ENCODE measurements at regions not wholly inside any gene's neighbourhood (a gene's known extent, or its start where the extent isn't known, plus 50 kb on each side); places are given as distances from the start of the nearest gene placed in this dataset.

DNA sequence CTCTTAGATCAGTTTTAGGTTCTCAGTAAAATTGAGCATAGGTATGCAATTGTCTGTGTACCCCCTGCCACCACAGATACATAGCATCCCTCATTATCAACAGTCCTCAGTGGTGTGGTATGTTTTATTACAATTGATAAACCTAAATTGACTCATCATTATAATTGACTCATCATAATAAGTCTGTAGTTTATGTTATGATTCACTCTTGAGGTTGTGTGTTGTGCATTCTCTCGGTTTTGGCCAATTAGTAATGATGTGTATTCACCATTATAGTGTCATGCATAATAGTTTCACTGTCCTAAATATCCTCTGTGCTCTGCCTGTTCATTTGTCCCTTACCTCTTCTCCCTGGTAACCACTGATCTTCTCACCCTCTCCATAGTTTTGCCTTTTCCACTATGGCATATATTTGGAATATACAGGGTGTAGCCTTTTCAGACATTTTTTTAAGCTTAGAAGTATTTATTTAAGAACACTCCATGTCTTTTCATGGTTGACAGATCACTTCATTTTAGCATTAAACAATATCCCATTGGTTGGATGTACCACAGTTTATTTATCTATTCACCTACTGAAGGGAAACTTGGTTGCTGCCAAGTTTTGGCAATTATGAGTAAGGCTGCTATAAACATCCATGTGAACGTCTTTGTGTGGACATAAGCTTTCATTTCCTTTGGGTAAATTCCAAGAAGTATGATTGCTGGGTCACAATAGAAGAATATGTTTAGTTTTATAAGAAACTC, 1620.6 kb upstream of the MIR17HG start:
- peak; percentile 58 for DNase-seq (ENCODE audit: low spot score)

DNA sequence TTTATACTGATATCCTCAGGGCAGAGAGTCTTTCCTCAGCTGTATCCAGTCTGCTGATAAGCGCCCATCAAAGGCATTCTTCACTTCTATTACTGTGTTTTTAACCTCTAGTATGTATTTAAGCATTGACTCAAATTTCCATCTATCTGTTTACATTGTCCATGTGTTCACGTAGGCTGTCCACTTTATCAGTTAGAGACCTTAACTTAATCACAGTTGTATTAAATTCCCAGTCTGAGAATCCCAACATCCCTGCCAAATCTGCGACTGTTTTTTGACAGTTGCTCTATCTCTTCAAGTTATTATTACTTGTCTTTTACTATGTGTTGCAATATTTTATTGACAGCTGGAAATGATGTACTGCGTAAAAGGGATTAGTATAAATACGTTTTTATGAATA, 1613.7 kb upstream of the MIR17HG start:
- no peak for DNase-seq (ENCODE audit: low spot score)

DNA sequence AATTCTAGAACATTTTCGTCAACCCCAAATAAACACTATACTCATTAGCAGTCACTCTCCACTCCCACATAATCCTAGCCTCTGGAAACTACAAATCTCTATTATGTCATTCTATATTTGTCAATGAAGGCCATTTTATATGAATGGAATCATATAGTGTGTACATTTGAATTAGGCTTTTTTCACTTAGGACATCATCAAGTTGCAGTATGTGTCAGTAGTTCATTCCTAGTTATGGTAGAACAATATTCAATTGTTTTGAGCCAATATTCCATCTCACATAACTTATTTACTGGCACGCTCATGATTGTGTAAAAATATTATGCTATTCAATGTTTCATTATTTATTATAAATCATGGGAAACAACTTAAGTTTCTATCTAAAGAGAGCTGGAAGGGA, 1610.4 kb upstream of the MIR17HG start:
- DNase-seq (ENCODE audit: low spot score) = no peak

DNA sequence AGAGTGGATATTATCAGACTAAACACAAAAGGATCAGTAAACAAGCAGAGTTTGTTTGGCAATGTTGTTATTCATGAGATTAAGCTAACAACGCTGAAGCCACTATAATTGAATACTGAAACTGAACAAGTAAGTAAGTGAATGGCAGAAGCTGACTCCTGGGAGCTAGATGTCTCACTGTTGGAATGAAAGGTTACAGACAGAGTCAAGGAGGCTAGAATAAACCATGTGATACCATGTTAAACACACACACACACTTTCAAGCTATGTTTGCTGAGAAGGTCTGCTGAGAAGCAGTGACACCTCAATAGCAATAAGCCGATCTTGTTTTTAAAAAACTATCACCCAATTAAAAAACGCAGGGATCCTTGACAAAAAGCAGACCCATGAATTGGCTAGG, 1609.4 kb upstream of the MIR17HG start:
- DNase-seq (ENCODE audit: low spot score) = no peak

DNA sequence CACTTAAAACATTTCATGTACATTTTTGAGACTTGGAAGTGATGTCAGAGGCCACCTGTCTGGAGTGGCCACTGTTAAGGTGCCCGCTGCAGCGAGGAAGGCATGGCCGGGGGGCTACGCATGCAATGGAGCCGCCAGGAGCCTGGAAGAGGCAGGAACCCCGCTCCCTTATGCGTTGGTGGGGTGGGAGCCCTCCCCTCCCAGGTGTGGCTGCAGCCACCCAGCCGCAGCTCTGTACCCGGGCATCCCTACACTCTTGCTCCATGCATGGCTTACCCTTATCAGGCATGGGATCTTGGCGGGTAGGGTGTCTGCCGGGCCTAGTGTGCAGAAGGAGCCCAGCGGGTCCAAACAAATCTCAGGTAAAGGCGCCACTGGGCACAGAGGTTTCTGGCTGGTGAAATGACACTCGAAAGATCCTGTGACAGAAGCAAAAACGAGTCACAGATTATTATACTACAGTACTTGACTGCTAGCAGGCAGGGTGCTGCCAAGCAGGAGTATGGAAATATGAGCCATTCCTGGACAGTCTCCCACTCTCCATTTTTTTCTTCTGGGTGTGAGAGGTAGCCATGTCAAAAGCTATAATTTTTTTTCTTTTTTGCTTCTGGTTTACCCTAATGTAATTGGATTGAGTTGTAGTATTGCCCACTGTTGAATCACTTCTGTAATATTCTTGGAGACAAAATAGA, 1606.3 kb upstream of the MIR17HG start:
- DNase-seq (ENCODE audit: low spot score) = no peak

DNA sequence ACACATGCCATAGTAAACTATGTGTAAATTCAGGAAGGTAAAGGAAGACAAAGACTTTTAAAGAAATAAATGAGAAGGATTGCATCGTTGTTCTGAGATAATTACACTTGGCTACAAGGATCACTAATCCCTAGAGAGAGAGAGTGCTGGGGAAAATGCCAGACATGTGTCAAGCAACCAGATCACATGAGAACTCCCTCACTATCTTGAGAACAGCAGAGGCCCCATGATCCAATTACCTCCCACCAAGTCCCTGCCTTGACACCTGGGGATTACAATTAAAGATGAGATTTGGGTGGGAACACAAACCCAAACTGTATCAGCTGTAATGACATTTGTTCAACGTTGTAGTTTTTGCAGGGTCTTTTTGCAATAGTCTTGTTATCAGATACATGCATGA, 1600.9 kb upstream of the MIR17HG start:
- DNase-seq (ENCODE audit: low spot score) = no peak

DNA sequence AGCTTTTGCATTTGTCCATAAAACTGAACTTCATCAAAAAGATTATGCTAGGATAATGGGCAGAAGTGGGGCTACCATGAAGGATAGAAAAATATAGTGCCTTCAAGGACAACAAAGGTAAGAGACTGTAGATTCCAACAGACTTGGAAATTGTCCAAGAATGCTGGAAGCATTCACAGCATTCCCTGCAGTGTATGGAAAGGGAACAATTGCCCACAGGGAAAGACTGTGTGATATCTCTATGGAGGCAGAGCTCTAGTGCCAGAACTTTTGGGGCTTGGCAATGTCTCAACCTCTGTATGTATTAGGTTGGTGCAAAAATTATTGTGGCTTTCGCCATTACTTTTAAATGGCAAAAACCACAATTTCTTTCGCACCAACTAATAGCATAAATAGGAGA, 1598.8 kb upstream of the MIR17HG start:
- DNase-seq (ENCODE audit: low spot score) = no peak

DNA sequence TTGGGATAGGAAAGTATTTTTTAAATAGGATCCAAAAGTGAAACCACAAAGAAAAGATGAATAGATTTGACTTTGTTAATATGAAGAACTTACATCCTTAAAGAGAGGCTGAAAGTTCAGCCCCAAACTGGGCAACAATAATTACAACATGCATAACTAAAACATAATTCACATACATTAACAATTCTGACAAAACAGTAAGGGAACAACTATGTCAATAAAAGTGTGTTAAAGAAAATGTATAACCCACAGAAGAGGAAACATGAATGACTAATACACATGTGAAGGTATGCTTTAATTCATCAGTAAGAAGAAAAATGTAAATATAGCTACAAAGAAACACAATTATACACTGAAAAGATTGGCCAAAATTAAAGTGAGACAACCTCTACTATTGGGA, 1597.6 kb upstream of the MIR17HG start:
- no peak for DNase-seq (ENCODE audit: low spot score)

DNA sequence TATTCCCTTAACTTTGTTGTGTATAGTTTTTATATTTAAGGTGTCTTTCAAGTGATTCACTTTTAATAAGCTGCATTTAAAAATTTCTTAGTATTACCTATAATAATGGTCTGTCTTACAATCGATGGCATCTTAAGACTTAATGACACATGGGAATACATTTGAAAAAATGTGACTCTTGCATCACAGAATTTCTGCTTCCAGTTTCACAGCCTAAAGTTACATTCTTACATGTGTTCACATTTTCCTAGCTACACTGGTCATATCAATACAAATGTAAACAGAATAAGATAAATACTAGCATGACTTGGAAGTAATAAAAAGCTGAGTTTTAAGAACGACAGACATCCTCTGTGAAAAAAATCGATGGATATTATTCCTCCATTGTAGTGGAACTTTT, 1597.1 kb upstream of the MIR17HG start:
- DNase-seq (ENCODE audit: low spot score) = no peak

DNA sequence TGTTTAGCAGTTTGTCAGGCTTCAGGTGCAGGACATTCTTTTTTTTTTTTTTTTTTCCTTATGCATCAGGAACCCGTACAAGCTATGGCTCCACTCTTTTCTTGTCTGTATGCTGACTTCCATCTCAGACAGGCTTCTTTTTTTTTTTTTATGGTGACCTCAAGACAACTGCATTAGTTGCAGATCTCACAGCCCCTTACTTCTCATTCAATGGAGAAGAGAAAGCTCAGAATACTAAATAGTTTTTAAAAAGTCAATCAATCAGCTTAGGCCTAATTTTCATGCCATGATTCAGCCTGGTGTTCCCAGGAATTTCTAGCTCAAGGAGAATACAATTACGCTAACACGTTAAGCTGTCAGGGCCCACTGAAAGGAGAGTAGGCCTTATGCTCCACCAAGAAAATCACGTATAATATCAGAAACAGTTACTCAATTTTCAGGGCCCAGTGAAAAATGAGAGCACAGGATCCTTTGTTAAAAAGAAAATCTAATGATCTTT, 1596.0 kb upstream of the MIR17HG start:
- DNase-seq (ENCODE audit: low spot score) = no peak

DNA sequence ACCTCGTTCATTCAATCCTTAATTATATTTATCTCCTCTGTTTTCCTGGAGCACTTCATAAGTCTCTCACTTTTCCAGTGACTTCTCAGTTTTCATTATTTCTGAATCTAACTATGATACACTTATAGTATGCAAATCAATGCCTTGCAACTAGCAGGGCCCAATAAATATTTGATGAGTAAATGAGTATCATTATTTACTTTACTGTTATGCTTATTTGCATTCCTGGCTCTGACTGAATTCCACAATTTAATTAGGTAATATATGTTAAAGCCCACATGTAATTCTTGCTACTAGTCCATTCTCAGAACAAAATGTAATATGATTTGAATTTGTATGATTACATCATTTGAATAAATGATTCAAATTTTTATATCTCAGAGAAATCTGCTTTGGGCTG, 1595.1 kb upstream of the MIR17HG start:
- DNase-seq (ENCODE audit: low spot score) = no peak

DNA sequence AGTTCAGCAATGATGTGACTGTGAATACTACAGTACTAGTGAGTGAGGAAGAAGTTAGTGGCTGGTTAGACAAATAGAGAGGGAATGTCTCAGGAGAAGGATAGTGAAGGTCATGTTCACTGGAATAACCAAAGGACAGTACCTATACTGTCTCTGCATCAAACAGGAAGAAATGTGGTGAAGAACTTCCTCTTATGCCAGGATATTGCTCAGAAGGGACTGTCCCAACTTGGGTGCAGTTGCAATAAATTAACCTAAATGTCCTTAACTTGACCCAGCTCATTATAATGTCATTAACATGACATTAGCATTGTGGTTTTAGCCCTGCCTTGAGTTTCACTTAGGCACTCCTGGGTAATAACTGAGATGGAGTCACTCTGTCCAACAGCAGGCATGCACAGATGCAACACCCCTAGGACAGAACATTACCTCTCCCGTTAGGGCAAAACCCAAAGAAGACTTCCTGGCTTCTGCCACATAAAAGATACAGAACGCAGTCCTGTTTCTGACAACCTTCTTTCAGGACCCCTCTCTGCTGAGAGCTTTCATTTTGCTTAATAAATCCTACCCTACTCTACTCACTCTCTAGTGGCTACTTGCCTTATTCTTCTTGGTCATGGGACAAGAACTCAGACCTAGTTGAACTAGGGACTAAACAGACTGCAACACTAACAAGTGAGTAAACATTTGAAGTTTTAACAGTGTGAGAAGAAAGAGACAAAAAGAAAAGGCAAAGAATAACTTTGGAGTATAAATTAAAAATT, 1591.6 kb upstream of the MIR17HG start:
- no peak for DNase-seq (ENCODE audit: low spot score)

DNA sequence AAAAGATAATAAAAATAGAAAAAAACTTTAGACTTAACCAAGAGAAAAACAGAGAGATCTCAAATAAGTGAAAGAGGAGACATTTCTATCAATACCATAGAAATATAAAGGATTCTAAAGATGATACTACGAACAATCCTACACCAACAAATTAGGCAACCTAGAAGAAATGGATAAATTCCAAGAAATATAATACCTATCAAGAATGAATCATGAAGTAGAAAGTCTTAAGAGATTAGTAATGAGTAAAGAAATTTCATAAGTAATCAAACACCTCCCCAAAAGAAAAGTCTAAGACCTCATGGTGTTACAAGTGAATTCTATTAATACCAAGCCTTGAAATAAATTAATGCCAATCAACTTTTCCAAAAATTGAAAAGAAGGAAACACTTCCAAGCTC, 1584.5 kb upstream of the MIR17HG start:
- no peak for DNase-seq (ENCODE audit: low spot score)

DNA sequence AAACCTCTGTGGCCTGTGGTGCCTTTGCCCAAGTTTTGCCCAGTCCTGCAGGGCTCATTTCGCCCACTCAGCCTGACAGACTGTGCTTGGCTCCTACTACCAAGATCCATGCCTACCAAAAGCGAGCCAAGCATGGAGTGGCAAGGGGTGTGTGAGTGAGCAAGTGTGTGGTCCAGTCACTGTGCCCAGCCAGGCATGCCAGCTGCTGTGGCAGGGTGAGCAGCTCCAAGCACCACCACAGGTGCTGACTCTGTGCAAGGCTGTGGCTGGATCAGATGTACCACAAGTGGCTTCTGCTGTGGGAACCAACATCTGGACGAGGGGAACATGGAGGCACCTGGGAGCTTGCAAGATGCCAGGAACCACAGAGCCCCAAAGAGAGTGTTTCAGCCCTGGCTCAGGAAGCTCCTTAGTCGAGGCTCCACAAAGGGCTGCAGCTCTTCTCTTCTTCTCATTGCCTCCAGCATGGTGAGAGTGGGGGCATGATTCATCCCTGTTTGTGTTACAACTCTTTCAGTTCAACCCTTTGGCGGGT, 1564.2 kb upstream of the MIR17HG start:
- no peak for DNase-seq (ENCODE audit: low spot score)

DNA sequence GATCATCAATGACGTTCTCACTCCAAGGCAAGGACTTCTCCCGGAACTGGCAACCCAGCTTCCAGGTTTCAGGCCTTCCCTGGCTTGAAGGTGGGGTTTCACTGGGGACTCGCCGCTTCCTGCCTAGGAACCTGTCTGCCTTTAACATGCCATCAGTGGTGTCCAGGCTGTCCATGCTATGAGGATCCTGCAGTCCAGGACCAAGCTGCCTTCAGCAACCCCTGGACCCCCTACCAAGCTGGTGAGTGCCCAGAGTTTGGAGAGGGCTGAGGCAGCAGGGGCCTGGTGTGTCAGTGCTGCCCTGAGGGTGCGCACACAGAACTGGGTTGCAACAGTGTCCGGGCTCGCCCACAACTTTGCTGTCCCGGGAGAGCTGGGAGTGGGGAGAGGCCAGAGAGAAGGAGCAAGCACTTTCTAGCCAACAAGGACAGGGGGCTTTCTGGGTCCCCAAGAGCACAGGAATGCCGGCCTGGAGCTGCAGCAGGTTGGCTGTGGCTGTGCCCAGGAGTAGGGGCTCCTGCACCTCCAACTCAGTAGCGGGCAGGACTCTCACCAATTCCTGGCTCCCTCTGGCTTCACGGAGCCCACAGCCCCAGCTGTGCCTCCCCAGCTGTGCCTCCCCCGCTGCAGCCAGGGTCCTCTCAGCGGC, 1563.2 kb upstream of the MIR17HG start:
- no peak for DNase-seq (ENCODE audit: low spot score)

DNA sequence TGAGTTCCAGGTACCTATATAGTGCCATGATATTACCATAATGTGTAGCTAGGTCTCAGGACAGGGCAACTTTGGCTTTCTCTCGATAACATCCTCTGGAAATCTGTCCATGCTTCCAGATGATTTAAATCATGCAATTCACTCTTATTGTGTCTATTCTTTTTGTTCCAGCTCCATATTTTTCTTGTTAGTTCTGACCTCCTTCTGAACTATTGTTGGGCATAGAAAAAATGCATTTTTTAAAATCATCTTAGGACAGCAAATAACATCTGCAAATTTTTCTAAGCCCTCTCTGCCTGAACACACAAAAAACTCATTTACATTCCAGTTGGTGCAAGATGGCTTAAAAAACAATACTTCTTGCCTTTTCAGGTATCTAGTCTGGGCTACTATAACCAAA, 1561.0 kb upstream of the MIR17HG start:
- DNase-seq (ENCODE audit: low spot score) = no peak

DNA sequence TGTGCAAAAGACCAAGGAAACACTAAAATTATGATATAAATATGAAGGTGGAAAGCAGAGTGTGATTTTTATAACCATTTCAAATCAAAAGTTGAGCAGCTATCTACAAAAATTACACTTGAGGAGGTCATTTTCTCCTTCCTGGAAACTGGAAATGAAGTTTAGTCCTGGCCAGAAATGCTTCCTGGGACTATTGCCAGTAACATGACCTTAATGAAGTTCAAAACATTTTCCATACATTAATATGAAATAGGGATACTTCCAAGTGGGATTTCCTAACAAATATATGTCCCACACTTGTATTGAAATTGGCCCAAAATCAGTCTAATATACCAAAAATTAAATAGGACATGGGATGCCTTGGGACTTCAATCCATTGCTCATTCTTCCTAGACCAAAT, 1556.8 kb upstream of the MIR17HG start:
- no peak for DNase-seq (ENCODE audit: low spot score)

DNA sequence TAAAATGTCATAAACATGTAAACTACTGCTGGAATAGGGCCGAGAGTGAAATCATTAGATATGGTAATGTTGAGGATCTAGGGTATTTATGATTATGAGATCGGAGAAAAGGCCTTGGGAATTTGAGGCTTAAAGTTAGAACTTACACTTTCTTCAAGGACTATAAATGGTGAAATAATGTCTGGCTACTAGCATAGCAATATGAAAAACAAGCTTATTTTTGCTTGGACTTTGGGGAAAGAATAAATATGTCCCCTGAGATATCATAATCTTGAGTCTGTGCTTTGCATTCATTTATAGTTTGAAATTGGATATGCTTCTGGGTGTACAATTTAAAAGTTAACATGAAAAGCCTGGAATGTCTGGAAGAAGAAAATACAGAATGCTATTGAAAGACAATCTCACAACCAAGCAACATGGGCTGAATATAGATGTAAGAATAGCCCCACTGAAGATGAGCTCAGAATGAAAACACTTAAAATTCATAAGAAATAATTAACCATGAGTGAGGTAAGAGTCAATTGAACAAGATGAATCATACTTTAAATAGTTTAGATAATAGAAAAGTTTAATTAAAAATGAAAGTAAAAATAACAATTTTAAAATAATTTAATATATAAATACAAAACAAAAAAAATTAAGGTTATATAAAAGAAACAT, 1555.4 kb upstream of the MIR17HG start:
- DNase-seq (ENCODE audit: low spot score) = no peak

DNA sequence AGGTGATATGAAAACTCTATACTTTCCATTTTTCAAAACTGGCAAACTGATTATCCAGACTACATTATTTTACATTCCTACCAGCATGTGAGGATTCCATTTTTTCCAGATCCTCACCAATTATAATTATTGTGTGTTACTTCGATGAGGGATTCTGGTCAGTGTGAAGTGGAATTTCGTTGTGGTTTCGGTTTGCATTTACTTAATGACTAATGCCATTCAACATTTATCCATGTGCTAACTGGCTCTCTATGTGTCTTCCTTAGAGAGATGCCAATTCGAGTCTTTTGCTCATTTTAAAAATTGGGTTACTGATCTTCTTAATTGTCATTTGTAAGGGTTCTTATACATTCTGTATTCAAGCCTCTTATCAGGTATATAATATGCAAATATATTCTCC, 1551.3 kb upstream of the MIR17HG start:
- DNase-seq (ENCODE audit: low spot score) = peak; percentile 2

DNA sequence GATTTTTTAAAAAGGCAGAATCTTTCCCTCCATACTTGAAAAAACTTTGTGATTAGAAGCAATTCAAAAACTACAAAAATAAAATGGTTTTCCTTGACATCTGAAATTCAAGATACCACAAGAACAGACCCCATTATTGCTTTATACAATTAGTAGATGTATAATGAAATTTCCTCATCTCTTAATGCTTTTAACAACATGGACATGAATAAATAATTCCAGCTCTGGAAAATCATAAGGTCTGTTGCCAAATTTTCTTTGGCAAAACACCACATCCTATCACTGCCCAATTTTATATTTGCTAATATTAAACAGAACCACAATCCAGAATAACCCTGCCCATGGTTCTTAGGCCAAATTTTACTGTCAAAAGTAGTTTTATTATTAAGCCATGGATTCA, 1543.6 kb upstream of the MIR17HG start:
- no peak for DNase-seq (ENCODE audit: low spot score)

DNA sequence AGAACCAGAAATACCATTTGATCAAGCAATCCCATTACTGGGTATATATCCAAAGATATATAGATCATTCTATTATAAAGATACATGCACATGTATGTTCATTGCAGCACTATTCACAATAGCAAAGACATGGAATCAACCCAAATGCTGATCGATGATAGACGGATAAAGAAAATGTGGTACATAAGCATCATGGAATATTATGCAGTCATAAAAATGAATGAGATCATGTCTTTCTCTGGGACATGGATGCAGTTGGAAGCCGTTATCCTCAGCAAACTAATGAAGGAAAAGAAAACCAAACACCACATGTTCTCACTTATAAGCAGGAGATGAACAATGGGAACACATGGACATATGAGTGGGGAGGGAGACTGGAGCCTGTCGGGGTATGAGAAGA, 1540.9 kb upstream of the MIR17HG start:
- DNase-seq (ENCODE audit: low spot score) = no peak

DNA sequence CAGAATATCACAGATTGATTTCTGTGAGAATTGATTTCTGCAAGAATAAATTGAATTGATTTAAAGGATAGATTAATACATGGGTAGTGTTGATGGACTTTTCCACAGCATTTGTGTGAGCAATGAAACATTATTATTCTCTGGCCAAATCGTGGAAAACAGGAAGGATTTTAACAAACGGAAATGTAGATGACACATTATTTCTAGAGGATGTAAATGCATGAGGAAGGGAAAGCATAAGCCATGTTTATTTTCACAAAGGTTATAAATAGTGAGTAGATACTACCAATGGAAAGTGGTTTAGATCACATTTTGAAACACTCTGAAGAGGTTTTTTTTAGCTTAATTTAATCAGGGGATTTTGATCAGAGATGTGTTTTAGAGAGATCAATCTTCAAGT, 1534.6 kb upstream of the MIR17HG start:
- DNase-seq (ENCODE audit: low spot score) = no peak

Data from COLO829 (cell line).